WTC11 (cell line): ENCODE measurements at regions not wholly inside any gene's neighbourhood (a gene's known extent, or its start where the extent isn't known, plus 50 kb on each side); places are given as distances from the start of the nearest gene placed in this dataset.

Source experiments
- ATAC-seq: fragments of 200-7000 bp; cut with Tn5 transposase; 2 replicates; pipeline ENCODE4 v1.10.0; 2021; ENCODE audit warnings: mild to moderate bottlenecking, moderate library complexity
- CTCF ChIA-PET: fragments of 300-600 bp; sonication (Branson Sonifier 250); formaldehyde crosslinking; loops from one replicate; lab custom pipeline; 2021; ENCODE audit warnings: antibody characterized with exemption; lab: Charles Lee
- POLR2A ChIA-PET: fragments of 350-600 bp; sonication (Branson Sonifier 250); formaldehyde crosslinking; loops from one replicate; lab custom pipeline; 2021; ENCODE audit warnings: antibody characterized with exemption; lab: Charles Lee
- DNase-seq: peaks from one replicate; pipeline ENCODE4 v3.0.0; 2021; ENCODE audit warnings: low spot score
- H3K27ac Mint-ChIP-seq: 2 replicates; pipeline ENCODE4 v1.8.0; 2021; ENCODE audit warnings: mixed read lengths
- H3K27me3 Mint-ChIP-seq: 2 replicates; pipeline ENCODE4 v1.8.0; 2021; ENCODE audit warnings: low read depth, mild to moderate bottlenecking, moderate library complexity, mixed read lengths
- H3K36me3 Mint-ChIP-seq: 2 replicates; pipeline ENCODE4 v1.8.0; 2021; ENCODE audit warnings: mixed read lengths
- H3K4me1 Mint-ChIP-seq: 2 replicates; pipeline ENCODE4 v1.8.0; 2022; ENCODE audit warnings: mixed read lengths
- H3K4me3 Mint-ChIP-seq: 2 replicates; pipeline ENCODE4 v1.8.0; 2021; ENCODE audit warnings: mild to moderate bottlenecking, moderate library complexity, mixed read lengths
- H3K9me3 Mint-ChIP-seq: 2 replicates; pipeline ENCODE4 v1.8.0; 2021; ENCODE audit warnings: mixed read lengths
- CREM ChIP-seq: sonication (generic); formaldehyde crosslinking; IDR thresholded peaks from 2 replicates; pipeline ENCODE4 v1.8.1; 2022; ENCODE audit warnings: mild to moderate bottlenecking, missing genetic modification reagents, moderate library complexity
- FOXJ3 ChIP-seq: sonication (generic); formaldehyde crosslinking; IDR thresholded peaks from 2 replicates; pipeline ENCODE4 v1.9.0; 2021; ENCODE audit warnings: missing genetic modification reagents, mild to moderate bottlenecking, borderline replicate concordance
- FOXK1 ChIP-seq: sonication (generic); formaldehyde crosslinking; IDR thresholded peaks from 2 replicates; pipeline ENCODE4 v1.8.0; 2022; ENCODE audit warnings: mild to moderate bottlenecking, moderate library complexity, missing genetic modification reagents
- FOXP1 ChIP-seq: sonication (generic); formaldehyde crosslinking; IDR thresholded peaks from 2 replicates; pipeline ENCODE4 v1.8.0; 2022; ENCODE audit warnings: missing genetic modification reagents, mild to moderate bottlenecking, moderate library complexity, borderline replicate concordance
- JAZF1 ChIP-seq: fragments of 250-450 bp; sonication (Bioruptor Pico); IDR thresholded peaks from 2 replicates; pipeline ENCODE4 v1.9.0; 2021; ENCODE audit warnings: moderate library complexity, mild to moderate bottlenecking, inconsistent platforms
- ZSCAN18 ChIP-seq: fragments of 250-450 bp; sonication (Bioruptor Pico); IDR thresholded peaks from 2 replicates; pipeline ENCODE4 v2.1.2; 2022; ENCODE audit warnings: mild to moderate bottlenecking, moderate library complexity
- TF ChIP-seq, protein P1 (sequence below): sonication (generic); formaldehyde crosslinking; IDR thresholded peaks from 2 replicates; pipeline ENCODE4 v1.8.1; 2023; ENCODE audit warnings: mild to moderate bottlenecking, missing genetic modification reagents
- TF ChIP-seq, protein P2 (sequence below): sonication (generic); formaldehyde crosslinking; conservative IDR thresholded peaks from 2 replicates; pipeline ENCODE4 v1.8.1; 2022; ENCODE audit warnings: mild to moderate bottlenecking, missing genetic modification reagents
- TF ChIP-seq, protein P3 (sequence below): sonication (generic); formaldehyde crosslinking; IDR thresholded peaks from 2 replicates; pipeline ENCODE4 v1.8.1; 2022; ENCODE audit warnings: low read depth, mild to moderate bottlenecking, moderate library complexity, missing genetic modification reagents, borderline replicate concordance
- TF ChIP-seq, protein P4 (sequence below): sonication (generic); formaldehyde crosslinking; IDR thresholded peaks from 2 replicates; pipeline ENCODE4 v1.8.1; 2022; ENCODE audit warnings: missing genetic modification reagents, borderline replicate concordance
- TF ChIP-seq, protein P5 (sequence below): fragments of 250-450 bp; sonication (Bioruptor Pico); IDR thresholded peaks from 2 replicates; pipeline ENCODE4 v1.9.0; 2021; ENCODE audit warnings: moderate library complexity, mild to moderate bottlenecking, inconsistent platforms, borderline replicate concordance

DNA sequence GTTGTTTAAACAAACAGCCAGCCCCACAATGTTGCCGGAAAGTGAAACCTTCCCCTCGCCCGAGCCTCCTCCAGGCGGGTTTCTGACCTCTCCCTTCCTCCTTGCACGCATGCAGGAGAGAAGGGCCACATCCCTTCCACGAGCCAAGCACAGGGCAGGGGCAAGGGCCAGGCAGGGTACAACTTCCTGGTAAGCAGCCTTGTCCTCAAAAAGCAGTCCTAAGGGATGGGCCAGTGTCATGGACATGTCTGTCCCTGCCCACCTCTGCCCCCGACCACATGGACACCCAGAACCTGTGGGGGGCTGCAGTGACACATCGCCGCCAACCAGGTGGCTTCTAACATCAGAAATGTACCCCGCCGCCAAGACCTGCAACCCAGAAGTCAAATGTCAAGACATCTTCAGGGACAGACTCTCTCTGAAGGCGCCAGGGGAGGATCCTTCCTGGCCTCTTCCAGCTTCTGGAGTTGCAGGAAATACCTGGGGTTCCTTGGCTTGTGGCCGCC is 145.3 kb downstream of the CRYBB2 start:
- POLR2A ChIA-PET, result no interaction called here
- ATAC-seq (no peak), DNase-seq (no peak)
- Mint-ChIP-seq H3K36me3 (no peaks in the 10 kb centered on the region), H3K27me3 (no peaks in the 10 kb centered on the region), H3K4me1 (no peaks in the 10 kb centered on the region), H3K4me3 (no peak overlapping the region), H3K27ac (no peak overlapping the region), H3K9me3 (no peaks in the 10 kb centered on the region)
- CTCF ChIA-PET, result no interaction called here
- TF ChIP-seq, protein P1, sequence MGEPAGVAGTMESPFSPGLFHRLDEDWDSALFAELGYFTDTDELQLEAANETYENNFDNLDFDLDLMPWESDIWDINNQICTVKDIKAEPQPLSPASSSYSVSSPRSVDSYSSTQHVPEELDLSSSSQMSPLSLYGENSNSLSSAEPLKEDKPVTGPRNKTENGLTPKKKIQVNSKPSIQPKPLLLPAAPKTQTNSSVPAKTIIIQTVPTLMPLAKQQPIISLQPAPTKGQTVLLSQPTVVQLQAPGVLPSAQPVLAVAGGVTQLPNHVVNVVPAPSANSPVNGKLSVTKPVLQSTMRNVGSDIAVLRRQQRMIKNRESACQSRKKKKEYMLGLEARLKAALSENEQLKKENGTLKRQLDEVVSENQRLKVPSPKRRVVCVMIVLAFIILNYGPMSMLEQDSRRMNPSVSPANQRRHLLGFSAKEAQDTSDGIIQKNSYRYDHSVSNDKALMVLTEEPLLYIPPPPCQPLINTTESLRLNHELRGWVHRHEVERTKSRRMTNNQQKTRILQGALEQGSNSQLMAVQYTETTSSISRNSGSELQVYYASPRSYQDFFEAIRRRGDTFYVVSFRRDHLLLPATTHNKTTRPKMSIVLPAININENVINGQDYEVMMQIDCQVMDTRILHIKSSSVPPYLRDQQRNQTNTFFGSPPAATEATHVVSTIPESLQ (CRISPR knock-in tag), result no peak
- TF ChIP-seq, protein P2, sequence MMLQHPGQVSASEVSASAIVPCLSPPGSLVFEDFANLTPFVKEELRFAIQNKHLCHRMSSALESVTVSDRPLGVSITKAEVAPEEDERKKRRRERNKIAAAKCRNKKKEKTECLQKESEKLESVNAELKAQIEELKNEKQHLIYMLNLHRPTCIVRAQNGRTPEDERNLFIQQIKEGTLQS (CRISPR knock-in tag), result no peak
- TF ChIP-seq, protein P3, sequence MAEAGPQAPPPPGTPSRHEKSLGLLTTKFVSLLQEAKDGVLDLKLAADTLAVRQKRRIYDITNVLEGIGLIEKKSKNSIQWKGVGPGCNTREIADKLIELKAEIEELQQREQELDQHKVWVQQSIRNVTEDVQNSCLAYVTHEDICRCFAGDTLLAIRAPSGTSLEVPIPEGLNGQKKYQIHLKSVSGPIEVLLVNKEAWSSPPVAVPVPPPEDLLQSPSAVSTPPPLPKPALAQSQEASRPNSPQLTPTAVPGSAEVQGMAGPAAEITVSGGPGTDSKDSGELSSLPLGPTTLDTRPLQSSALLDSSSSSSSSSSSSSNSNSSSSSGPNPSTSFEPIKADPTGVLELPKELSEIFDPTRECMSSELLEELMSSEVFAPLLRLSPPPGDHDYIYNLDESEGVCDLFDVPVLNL (CRISPR knock-in tag), result no peak
- TF ChIP-seq ZSCAN18 (CRISPR knock-in tag) (no peak), FOXP1 (CRISPR knock-in tag) (no peak)

- H3K27me3 Mint-ChIP-seq, result no peaks in the 10 kb centered on the region
- ChIA-PET CTCF (no interaction called here), POLR2A (no interaction called here)
- no peaks in the 10 kb centered on the region for H3K9me3 Mint-ChIP-seq
- DNase-seq, result no peak
- ATAC-seq, result no peak
- no peak overlapping the region for H3K4me3 Mint-ChIP-seq
- TF ChIP-seq FOXJ3 (CRISPR knock-in tag) (no peak), CREM (no peak)
- H3K4me1 Mint-ChIP-seq, result no peaks in the 10 kb centered on the region
- no peak overlapping the region for H3K27ac Mint-ChIP-seq
- no peaks in the 10 kb centered on the region for H3K36me3 Mint-ChIP-seq
Observed at GRCh38 chr22:25365491-25366261, 146.2 kb downstream of the CRYBB2 start.

DNA sequence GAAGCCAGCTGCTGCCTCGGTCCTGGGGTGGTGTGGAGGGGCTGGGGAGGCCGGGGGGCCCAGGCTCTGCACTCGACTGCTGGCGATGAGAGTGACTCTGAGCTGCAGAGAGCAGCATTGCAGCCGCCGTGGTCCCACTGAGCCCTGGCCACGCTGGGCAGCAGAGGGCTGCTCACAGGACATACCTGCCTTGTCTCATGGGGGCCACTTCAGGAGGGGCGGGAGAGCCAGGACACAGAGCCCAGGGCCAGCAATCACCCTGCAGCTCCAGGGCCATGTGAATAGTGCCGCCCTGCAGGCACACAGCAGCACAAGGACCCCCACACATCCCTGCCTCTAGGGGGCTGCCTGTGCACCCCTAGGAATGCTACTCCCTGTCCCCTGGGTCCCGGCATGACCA is 147.0 kb downstream of the CRYBB2 start:
- no peaks in the 10 kb centered on the region for H3K4me1 Mint-ChIP-seq
- no peaks in the 10 kb centered on the region for H3K9me3 Mint-ChIP-seq
- ATAC-seq (peak; percentile 30; the same call in 1 of the 2 replicates), DNase-seq (no peak)
- no peak overlapping the region for H3K27ac Mint-ChIP-seq
- POLR2A ChIA-PET, result no interaction called here
- H3K4me3 Mint-ChIP-seq, result no peak overlapping the region
- CTCF ChIA-PET, result no interaction called here
- TF ChIP-seq JAZF1 (CRISPR knock-in tag), result no peak
- TF ChIP-seq, protein P1 (CRISPR knock-in tag), result no peak
- TF ChIP-seq, protein P4, sequence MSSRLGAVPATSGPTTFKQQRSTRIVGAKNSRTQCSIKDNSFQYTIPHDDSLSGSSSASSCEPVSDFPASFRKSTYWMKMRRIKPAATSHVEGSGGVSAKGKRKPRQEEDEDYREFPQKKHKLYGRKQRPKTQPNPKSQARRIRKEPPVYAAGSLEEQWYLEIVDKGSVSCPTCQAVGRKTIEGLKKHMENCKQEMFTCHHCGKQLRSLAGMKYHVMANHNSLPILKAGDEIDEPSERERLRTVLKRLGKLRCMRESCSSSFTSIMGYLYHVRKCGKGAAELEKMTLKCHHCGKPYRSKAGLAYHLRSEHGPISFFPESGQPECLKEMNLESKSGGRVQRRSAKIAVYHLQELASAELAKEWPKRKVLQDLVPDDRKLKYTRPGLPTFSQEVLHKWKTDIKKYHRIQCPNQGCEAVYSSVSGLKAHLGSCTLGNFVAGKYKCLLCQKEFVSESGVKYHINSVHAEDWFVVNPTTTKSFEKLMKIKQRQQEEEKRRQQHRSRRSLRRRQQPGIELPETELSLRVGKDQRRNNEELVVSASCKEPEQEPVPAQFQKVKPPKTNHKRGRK (CRISPR knock-in tag), result no peak
- no peak for TF ChIP-seq FOXK1 (CRISPR knock-in tag)
- TF ChIP-seq, protein P5, sequence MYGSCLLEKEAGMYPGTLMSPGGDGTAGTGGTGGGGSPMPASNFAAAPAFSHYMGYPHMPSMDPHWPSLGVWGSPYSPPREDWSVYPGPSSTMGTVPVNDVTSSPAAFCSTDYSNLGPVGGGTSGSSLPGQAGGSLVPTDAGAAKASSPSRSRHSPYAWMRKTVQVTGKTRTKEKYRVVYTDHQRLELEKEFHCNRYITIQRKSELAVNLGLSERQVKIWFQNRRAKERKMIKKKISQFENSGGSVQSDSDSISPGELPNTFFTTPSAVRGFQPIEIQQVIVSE (CRISPR knock-in tag), result no peak
- TF ChIP-seq, all 79 proteins: peak for 0
- Mint-ChIP-seq H3K36me3 (no peaks in the 10 kb centered on the region), H3K27me3 (no peaks in the 10 kb centered on the region)
